ENCODE measurements at regions not wholly inside any gene's neighbourhood (a gene's known extent, or its start where the extent isn't known, plus 50 kb on each side); places are given as distances from the start of the nearest gene placed in this dataset.

DNA sequence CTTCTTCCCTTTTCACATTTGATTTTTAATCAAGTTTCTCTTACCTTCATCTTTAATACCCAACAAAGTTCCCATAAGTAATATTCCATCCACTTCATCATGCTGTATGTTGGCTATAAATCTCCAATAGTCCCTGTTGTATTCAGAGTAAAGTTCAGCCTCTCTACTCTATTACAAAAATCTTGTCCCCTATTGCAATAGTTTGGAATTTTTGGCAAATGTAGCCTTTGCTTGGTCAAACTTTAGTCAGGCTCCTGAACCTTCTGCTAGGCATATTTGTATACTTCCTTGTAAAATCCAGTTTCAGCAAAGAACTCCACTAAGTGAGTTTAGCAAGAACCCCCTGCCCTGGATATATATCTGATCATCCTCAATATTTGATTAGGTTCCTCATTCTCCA, 54.0 kb upstream of the PACRGL start:
- no peak for DNase-seq (ENCODE audit: low read depth)
- no peak overlapping the region for H3K4me3 ChIP-seq (ENCODE audit: low read depth, low read length)
- TF ChIP-seq, protein P1, sequence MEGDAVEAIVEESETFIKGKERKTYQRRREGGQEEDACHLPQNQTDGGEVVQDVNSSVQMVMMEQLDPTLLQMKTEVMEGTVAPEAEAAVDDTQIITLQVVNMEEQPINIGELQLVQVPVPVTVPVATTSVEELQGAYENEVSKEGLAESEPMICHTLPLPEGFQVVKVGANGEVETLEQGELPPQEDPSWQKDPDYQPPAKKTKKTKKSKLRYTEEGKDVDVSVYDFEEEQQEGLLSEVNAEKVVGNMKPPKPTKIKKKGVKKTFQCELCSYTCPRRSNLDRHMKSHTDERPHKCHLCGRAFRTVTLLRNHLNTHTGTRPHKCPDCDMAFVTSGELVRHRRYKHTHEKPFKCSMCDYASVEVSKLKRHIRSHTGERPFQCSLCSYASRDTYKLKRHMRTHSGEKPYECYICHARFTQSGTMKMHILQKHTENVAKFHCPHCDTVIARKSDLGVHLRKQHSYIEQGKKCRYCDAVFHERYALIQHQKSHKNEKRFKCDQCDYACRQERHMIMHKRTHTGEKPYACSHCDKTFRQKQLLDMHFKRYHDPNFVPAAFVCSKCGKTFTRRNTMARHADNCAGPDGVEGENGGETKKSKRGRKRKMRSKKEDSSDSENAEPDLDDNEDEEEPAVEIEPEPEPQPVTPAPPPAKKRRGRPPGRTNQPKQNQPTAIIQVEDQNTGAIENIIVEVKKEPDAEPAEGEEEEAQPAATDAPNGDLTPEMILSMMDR (IDR thresholded peaks at IDR 0.05; ENCODE audit: low read depth, low read length, missing control alignments) = no peak

All from GM12864 (cell line).